K562 (cell line): ENCODE measurements at regions not wholly inside any gene's neighbourhood (a gene's known extent, or its start where the extent isn't known, plus 50 kb on each side); places are given as distances from the start of the nearest gene placed in this dataset.

Experiments
- CHD7 ChIP-seq: fragments of 200-600 bp; sonication (generic); IDR thresholded peaks from one replicate; pipeline ENCODE4 v1.6.1; 2012; ENCODE audit warnings: mild to moderate bottlenecking, low read depth, low read length, inconsistent platforms
- GTF2A2 ChIP-seq: IDR thresholded peaks from 2 replicates; pipeline ENCODE4 v1.6.1; 2016; ENCODE audit warnings: mild to moderate bottlenecking, missing genetic modification characterization, missing compliant biosample characterization
- MLX ChIP-seq, 2 experiments: fragments of 450-650 bp in 1 of 2; sonication (generic) in 1 of 2; formaldehyde crosslinking; conservative IDR thresholded peaks; 2 replicates each; pipeline versions ENCODE4 v1.4.0 to v1.8.1; 2020 to 2022; ENCODE audit warnings: mild to moderate bottlenecking in 1 of 2, missing genetic modification reagents in 1 of 2
- PRPF4 ChIP-seq: fragments of 200-400 bp; formaldehyde crosslinking; IDR thresholded peaks from one replicate; pipeline ENCODE4 v1.6.1; 2017; ENCODE audit warnings: low read length, low read depth, mild to moderate bottlenecking; ENCODE audit not compliant: insufficient read depth, poor library complexity, severe bottlenecking

DNA sequence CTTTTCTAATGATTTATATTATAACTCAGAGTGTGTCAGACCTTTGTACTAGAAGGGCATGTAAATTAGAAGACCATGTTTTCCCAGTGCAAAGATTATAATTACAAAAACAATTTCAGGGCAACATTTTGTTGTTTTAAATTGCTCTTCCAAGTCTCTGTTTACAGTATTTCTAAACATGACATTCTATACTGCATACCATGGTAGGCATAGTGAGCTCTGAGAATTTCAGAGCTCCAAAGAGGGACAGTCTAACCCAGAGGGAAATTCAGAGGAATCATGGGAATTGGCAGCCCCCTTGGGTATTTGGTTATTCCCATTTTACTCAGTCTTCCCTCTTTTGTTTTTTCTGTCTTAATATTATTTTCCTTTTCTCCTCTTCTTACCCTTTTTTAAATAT, 361.5 kb upstream of the SEMA6D start (continued):
- TF ChIP-seq CHD7 (no peak), MLX (CRISPR knock-in tag; conservative IDR thresholded peaks at IDR 0.05) (no peak), PRPF4 (no peak), GTF2A2 (tag) (no peak)
